HG03342 (cell line): ENCODE measurements at regions not wholly inside any gene's neighbourhood (a gene's known extent, or its start where the extent isn't known, plus 50 kb on each side); places are given as distances from the start of the nearest gene placed in this dataset.

Source experiments
- ATAC-seq: cut with Tn5 transposase; IDR thresholded peaks from one replicate; pipeline ENCODE4 v1.9.1; 2021; ENCODE audit warnings: mild to moderate bottlenecking, moderate library complexity; ENCODE audit not compliant: unreplicated experiment

DNA sequence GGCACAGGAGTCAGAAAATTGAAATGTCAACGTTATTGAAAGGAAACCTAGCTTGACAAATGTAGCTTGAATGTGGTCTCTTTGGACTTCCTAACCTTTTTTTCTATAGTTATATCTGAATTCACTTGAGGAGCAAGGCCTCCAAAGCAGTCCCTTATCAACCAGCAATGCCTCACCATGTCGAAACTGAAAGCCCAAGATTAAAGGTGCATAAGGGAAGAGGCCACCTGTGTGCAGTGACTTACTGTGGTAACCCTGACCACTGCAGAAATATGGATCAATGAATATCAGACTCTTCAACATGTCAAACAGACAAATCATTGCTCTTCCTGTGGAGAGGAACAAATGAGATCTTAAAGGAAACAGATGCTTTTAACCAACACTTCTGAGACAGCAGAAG lies 95.0 kb upstream of the GIMD1 start:
- ATAC-seq, result no peak

GRCh38 chr4:106454581-106454980 lies 86.0 kb upstream of the GIMD1 start:
- no peak for ATAC-seq

- ATAC-seq, result no peak
Observed at GRCh38 chr4:106454021-106454420, 85.4 kb upstream of the GIMD1 start.

DNA sequence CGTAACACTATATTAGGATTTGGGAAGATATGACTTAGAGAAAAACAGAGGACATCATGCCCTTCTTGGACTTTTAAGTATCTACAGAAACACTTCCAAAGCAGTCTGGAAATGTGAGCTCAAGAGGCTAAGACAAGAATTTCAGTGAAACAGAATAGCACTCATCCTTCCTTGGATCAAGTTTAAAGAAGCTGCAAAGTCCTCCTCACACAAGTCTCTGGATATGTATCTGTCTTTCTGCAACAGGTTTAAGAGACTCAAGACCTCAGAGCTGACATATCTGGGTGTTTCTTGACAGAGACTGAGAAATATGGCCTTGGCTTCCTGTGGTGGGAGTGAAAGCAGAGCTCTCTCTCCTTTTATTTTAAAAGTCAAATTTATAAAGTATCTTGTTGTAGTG lies 82.5 kb upstream of the GIMD1 start:
- ATAC-seq, result no peak

- ATAC-seq, result no peak
Observed at GRCh38 chr4:106450249-106450648, 81.7 kb upstream of the GIMD1 start.

DNA sequence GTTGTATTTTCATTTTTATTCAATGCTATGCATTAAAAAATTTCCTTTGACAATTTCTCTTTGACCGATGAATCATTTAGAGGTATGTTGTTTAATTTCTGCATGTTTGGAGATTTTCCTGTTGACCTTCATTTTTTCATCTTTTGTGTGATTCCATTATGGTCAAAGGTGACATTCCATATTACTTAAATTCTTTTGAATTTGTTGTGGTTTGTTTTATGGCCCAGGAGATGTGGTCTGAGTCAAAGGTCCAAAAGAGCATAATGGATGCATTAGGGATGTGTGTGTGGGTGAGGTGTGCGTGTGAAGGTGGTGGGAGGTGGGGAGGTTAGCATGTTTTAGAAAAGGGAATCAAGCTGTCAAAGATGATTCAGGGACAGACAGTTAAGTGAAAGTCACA lies 76.0 kb upstream of the GIMD1 start:
- ATAC-seq, result no peak

DNA sequence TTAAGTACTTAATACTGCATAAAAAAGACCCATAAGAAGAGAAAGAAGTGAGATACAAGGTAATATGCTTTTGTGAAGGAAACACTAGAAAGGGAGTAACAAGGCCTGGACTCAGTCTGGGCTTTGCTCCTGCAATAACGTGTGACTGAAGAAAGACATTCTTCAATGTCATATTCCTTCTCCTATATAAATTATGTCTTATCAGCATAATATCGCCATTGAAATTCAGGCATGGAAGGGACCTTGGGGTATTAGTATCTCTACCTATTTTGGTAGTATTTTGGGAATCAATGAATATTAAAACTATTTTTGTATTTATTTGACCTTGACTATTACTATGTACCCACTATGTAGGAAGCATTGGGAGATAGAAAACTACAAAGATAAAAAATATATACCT lies 62.2 kb upstream of the GIMD1 start:
- no peak for ATAC-seq

DNA sequence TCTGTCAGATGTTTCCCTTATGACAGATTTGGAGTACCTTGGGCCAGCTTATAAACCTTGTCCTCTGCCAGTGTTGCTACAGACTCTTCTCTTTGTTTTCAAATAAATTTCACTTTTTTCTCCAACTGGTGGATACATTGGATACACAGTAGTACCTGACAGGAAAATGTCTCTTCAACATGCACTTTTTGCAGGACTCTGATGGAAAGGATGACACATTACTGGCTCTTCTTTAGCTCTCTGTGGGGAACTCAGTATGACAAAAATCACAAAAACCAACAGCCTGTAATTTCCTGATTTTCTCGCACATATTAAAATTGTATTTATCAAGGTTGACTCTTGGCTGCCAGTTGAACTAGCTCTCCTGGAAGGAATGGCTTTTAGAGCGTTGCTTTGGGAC lies 61.3 kb upstream of the GIMD1 start:
- no peak for ATAC-seq

DNA sequence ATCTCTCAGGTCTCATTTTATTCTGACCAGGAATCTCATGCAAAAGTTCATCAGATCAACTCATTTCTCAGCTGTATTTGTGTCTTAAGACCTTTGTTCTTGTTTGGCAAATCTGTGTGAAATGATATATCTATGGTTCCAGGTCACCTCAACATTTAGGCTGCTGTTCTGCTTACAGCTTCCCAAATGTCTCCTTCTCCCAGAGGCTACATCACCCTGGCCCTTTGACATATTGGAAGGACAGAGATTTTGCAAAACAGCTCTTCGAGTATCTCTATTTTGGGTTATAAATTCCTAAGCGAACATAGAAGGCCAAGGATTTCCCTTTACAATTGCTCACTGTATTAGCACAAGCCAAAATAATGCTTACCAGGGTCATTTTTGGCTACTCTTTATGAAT lies 57.5 kb upstream of the GIMD1 start:
- no peak for ATAC-seq

DNA sequence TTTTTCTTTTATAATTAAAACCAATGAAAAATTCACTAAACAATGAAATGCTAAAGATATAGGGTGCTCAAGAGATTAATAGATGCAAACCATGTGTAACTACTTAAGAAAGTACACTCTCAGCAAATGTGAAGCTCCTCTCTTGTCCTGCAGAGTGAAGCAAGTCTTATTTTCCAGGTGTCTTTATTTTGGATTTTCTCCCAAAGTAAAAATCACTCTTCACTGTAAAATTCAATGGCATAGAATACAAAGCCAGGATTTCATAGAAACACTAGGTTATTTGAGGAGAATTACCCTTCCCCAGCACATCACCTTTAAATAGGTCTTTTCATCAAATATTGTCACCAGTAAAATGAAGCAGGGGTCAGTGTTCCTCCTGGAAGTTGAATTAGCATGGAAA lies 57.0 kb upstream of the GIMD1 start:
- ATAC-seq, result no peak

DNA sequence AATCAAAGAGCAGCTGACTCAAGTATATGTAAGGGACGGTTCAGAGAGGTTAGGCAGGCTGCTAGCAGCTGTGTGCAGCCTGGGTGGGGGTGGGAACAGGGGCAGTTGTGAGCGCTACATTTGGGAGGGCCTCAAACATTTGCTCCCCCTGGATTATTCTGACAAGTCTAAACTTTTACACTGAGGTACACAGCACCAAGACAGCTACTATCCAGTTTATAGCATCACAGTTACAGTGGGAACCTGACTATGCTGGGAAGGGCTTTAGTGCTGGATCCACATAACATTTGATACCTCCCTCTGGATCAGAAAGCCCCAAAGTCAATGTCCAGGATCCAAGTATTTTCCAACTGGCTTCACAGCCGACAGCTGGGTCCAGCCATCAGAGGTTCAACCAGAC lies 55.8 kb upstream of the GIMD1 start:
- no peak for ATAC-seq

- ATAC-seq, result no peak
Observed at GRCh38 chr4:106423791-106424190, 55.2 kb upstream of the GIMD1 start.

- no peak for ATAC-seq
Observed at GRCh38 chr4:106422766-106423165, 54.2 kb upstream of the GIMD1 start.

GRCh38 chr4:106421441-106422296 lies 53.1 kb upstream of the GIMD1 start:
- no peak for ATAC-seq

GRCh38 chr4:106418444-106418843 lies 49.9 kb upstream of the GIMD1 start:
- ATAC-seq, result no peak
